ENCODE measurements at regions not wholly inside any gene's neighbourhood (a gene's known extent, or its start where the extent isn't known, plus 50 kb on each side); places are given as distances from the start of the nearest gene placed in this dataset.
A peak's percentile ranks its signal among the peaks of the same experiment; 100 is the strongest.

GRCh38 chr3:67296039-67296892 lies 298.2 kb downstream of the KBTBD8 start:
- peak; percentile 73 for DNase-seq
- no peaks in the 10 kb centered on the region for H3K9me3 ChIP-seq (ENCODE audit: control insufficient read depth, low read length)
- no peak overlapping the region for H3K9ac ChIP-seq (ENCODE audit: extremely low read depth, low read length, poor library complexity, severe bottlenecking)
- H3K4me1 Mint-ChIP-seq, result peaks cover 15% of the 10 kb centered on the region
- H3K27me3 Mint-ChIP-seq (ENCODE audit: insufficient read depth), result no peaks in the 10 kb centered on the region
- H3K4me3 ChIP-seq (ENCODE audit: low read length), result no peak overlapping the region
- no peak overlapping the region for H3K27ac Mint-ChIP-seq
- H3K36me3 Mint-ChIP-seq (ENCODE audit: low read depth), result no peaks in the 10 kb centered on the region
- H3K4me3 Mint-ChIP-seq, result no peak overlapping the region
- 68 to 71% methylated on average over 3 to 5 of the region's 5 CpGs for WGBS, 2 experiments (ENCODE audit: insufficient coverage in 1 of 2, insufficient read length in 1 of 2)
- H3K36me3 ChIP-seq (ENCODE audit: control insufficient read depth, insufficient read depth, low read length), result no peaks in the 10 kb centered on the region
- no peaks in the 10 kb centered on the region for H3K9me3 Mint-ChIP-seq
- TF ChIP-seq CTCF (conservative IDR thresholded peaks at IDR 0.05), result no peak
- H3K4me1 ChIP-seq (ENCODE audit: control insufficient read depth, insufficient read depth, low read length), result peaks cover 4% of the 10 kb centered on the region
- no peaks in the 10 kb centered on the region for H3K27me3 ChIP-seq (ENCODE audit: control insufficient read depth, insufficient read depth, low read length, poor library complexity, severe bottlenecking)
- H3K27ac ChIP-seq (ENCODE audit: low read depth, low read length), result no peak overlapping the region

DNA sequence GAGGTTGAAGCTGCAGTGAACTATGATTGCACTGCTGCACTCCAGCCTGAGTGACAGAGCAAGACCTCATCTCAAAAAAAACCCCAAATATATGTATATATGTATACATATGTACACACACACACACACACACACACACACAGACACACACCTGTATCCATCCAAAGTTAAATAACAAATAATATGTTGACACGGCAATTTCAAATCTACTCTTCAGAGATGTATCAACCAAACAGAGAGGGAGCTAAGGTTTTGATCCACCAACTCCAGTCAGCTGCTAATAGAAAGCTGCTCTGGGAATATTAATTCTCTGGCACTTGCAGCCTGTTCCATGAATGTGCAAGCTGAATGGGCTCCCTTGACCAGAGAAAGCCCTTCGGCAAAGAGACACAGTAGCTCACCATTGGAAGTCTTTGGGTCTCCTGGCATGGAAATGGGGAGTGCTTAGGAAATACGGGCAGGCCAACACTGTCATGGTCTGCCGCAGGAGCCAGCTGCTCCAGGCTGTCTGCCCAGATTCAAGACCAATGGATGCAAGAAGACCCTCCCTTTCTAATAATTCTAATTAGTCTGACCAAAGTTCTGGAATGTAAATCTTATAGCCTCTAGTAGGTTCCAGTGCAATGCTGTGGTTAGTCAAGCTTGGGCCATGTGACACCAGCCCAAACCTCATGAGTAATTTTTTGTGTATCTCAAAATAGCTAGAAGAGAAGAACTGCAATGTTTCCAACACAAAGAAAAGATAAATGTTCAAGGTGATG lies 299.8 kb downstream of the KBTBD8 start:
- H3K9me3 Mint-ChIP-seq, result no peaks in the 10 kb centered on the region
- 95 to 99% methylated on average over 2 to 4 of the region's 4 CpGs for WGBS, 2 experiments (ENCODE audit: insufficient coverage in 1 of 2, insufficient read length in 1 of 2)

DNA sequence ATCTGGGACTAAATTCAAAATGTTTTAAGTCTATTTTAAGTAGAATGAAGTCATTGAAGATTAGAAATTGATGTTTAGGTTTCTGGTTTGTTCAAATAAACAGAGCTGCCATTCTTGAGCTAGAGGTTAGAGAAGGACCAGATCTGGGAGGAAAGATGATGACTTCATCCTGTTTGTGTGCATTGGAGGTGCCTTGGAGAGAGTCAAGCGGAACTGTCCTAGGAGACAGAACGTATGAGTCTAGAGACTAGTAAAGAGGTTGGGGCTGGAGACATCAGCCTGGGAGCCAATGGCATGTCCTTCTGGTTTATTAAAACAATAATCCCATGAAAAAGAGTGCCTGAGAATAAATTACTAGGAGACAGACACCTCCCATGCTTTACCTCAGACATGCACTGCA lies 303.4 kb downstream of the KBTBD8 start:
- Histone ChIP-seq H3K27ac (ENCODE audit: low read depth, low read length) (no peak overlapping the region), H3K4me3 (ENCODE audit: low read length) (no peak overlapping the region), H3K9me3 (ENCODE audit: control insufficient read depth, low read length) (no peaks in the 10 kb centered on the region), H3K9ac (ENCODE audit: extremely low read depth, low read length, poor library complexity, severe bottlenecking) (no peak overlapping the region), H3K36me3 (ENCODE audit: control insufficient read depth, insufficient read depth, low read length) (no peaks in the 10 kb centered on the region), H3K4me1 (ENCODE audit: control insufficient read depth, insufficient read depth, low read length) (peaks cover 8% of the 10 kb centered on the region), H3K27me3 (ENCODE audit: control insufficient read depth, insufficient read depth, low read length, poor library complexity, severe bottlenecking) (no peaks in the 10 kb centered on the region)
- H3K4me3 Mint-ChIP-seq, result no peak overlapping the region
- H3K36me3 Mint-ChIP-seq (ENCODE audit: low read depth), result no peaks in the 10 kb centered on the region
- 94 to 100% methylated on average over 1 to 2 of the region's 2 CpGs for WGBS, 2 experiments (ENCODE audit: insufficient coverage in 1 of 2, insufficient read length in 1 of 2)
- H3K9me3 Mint-ChIP-seq, result no peaks in the 10 kb centered on the region
- no peak for TF ChIP-seq CTCF (conservative IDR thresholded peaks at IDR 0.05)
- H3K27me3 Mint-ChIP-seq (ENCODE audit: insufficient read depth), result no peaks in the 10 kb centered on the region
- DNase-seq, result no peak
- no peak overlapping the region for H3K27ac Mint-ChIP-seq
- peaks cover 11% of the 10 kb centered on the region for H3K4me1 Mint-ChIP-seq

More for the DNA sequence above, 299.8 kb downstream of the KBTBD8 start:
- Histone ChIP-seq H3K4me3 (ENCODE audit: low read length) (no peak overlapping the region), H3K9me3 (ENCODE audit: control insufficient read depth, low read length) (no peaks in the 10 kb centered on the region), H3K36me3 (ENCODE audit: control insufficient read depth, insufficient read depth, low read length) (no peaks in the 10 kb centered on the region), H3K27ac (ENCODE audit: low read depth, low read length) (no peak overlapping the region), H3K27me3 (ENCODE audit: control insufficient read depth, insufficient read depth, low read length, poor library complexity, severe bottlenecking) (no peaks in the 10 kb centered on the region), H3K9ac (ENCODE audit: extremely low read depth, low read length, poor library complexity, severe bottlenecking) (no peak overlapping the region), H3K4me1 (ENCODE audit: control insufficient read depth, insufficient read depth, low read length) (peaks cover 10% of the 10 kb centered on the region)
- no peak for TF ChIP-seq CTCF (conservative IDR thresholded peaks at IDR 0.05)
- no peaks in the 10 kb centered on the region for H3K36me3 Mint-ChIP-seq (ENCODE audit: low read depth)
- H3K27me3 Mint-ChIP-seq (ENCODE audit: insufficient read depth), result no peaks in the 10 kb centered on the region
- H3K4me1 Mint-ChIP-seq, result peaks cover 21% of the 10 kb centered on the region
- no peak overlapping the region for H3K27ac Mint-ChIP-seq
- no peak overlapping the region for H3K4me3 Mint-ChIP-seq
- no peak for DNase-seq
